ENCODE measurements at regions not wholly inside any gene's neighbourhood (a gene's known extent, or its start where the extent isn't known, plus 50 kb on each side); places are given as distances from the start of the nearest gene placed in this dataset.

- in situ Hi-C loops (cut with MboI; ENCODE audit: low pct_ligation_motif_present in 1 of 4, low pct_unique_long_range_greater_than_20kb in 1 of 4, low sequenced_read_pairs in 3 of 4), result no loop called here
- H3K9me3 ChIP-seq, result no peaks in the 10 kb centered on the region
- no peak for DNase-seq
These were observed 98.0 kb upstream of the DIAPH3 start for GRCh38 chr13:60261432-60262351.

DNA sequence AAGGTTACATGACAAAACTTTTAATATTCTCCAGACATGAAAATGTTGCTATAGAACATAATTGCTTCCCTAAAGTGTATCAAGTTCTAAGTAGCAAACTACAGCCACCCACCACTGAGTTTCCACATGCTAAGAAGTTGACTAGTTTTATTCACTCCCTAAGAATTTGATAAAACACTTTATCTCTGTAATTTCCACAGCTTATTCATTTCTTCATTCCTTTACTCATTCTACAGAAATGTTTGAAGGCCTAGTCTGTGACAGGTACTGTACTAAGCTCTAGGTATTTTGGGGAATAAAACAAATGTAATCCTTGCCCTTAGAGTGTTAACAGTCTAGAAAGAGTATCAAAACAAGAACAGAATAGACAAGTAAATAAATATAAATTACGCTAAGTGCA is 101.8 kb upstream of the DIAPH3 start:
- Histone ChIP-seq H3K27me3 (peaks cover 6% of the 10 kb centered on the region), H3K4me3 (no peak overlapping the region), H3K27ac (no peak overlapping the region), H3K4me1 (peaks cover 0 to 4% (median 0%) of the 10 kb centered on the region in 4 donors), H3K9me3 (no peaks in the 10 kb centered on the region), H3K36me3 (no peaks in the 10 kb centered on the region)
- TF ChIP-seq POLR2A (IDR thresholded peaks at IDR 0.05), result no peak
- TF ChIP-seq CTCF (IDR thresholded peaks at IDR 0.05), result no peak
- TF ChIP-seq EP300 (IDR thresholded peaks at IDR 0.05; ENCODE audit: low read depth), result no peak
- intact Hi-C loops (cut with DNase I; ENCODE audit: low total_unique reads), result no loop called here
- no peak for DNase-seq
- 88 to 97% methylated on average over 1 of the region's 1 CpG for WGBS, 2 donors (ENCODE audit: low coverage in 1 of 2)
- in situ Hi-C loops (cut with MboI; ENCODE audit: low pct_ligation_motif_present in 1 of 4, low pct_unique_long_range_greater_than_20kb in 1 of 4, low sequenced_read_pairs in 3 of 4), result no loop called here

More at GRCh38 chr13:60261432-60262351, 98.0 kb upstream of the DIAPH3 start:
- TF ChIP-seq EP300 (IDR thresholded peaks at IDR 0.05; ENCODE audit: low read depth) (no peak), CTCF (IDR thresholded peaks at IDR 0.05) (no peak), POLR2AphosphoS5 (IDR thresholded peaks at IDR 0.05) (no peak), POLR2A (IDR thresholded peaks at IDR 0.05) (no peak)
- 69 to 80% methylated on average over 6 to 12 of the region's 12 CpGs for WGBS, 2 donors (ENCODE audit: low coverage in 1 of 2)
- Histone ChIP-seq H3K36me3 (no peaks in the 10 kb centered on the region), H3K4me3 (no peak overlapping the region), H3K4me1 (no peaks in the 10 kb centered on the region), H3K27me3 (peaks cover 6% of the 10 kb centered on the region), H3K27ac (no peak overlapping the region)
- intact Hi-C loops (cut with DNase I; ENCODE audit: low total_unique reads), result no loop called here

GRCh38 chr13:60267498-60268202 is 103.9 kb upstream of the DIAPH3 start:
- no peaks in the 10 kb centered on the region for H3K36me3 ChIP-seq
- no peaks in the 10 kb centered on the region for H3K9me3 ChIP-seq
- H3K27me3 ChIP-seq, result no peaks in the 10 kb centered on the region
- 47 to 58% methylated on average over 12 to 24 of the region's 24 CpGs for WGBS, 2 donors (ENCODE audit: low coverage in 1 of 2)
- intact Hi-C loops (cut with DNase I; ENCODE audit: low total_unique reads) (no loop called here), in situ Hi-C loops (cut with MboI; ENCODE audit: low pct_ligation_motif_present in 1 of 4, low pct_unique_long_range_greater_than_20kb in 1 of 4, low sequenced_read_pairs in 3 of 4) (no loop called here)
- TF ChIP-seq POLR2AphosphoS5 (IDR thresholded peaks at IDR 0.05), result no peak
- no peak for TF ChIP-seq POLR2A (IDR thresholded peaks at IDR 0.05)
- no peak for TF ChIP-seq CTCF (IDR thresholded peaks at IDR 0.05)
- no peak for TF ChIP-seq EP300 (IDR thresholded peaks at IDR 0.05; ENCODE audit: low read depth)
- no peak overlapping the region for H3K27ac ChIP-seq
- H3K4me1 ChIP-seq, result peaks cover 0 to 4% (median 0%) of the 10 kb centered on the region in 4 donors
- H3K4me3 ChIP-seq, result peak overlapping the region; percentile 15 to 43 (median 28)
- peak; percentile 13 for DNase-seq

GRCh38 chr13:60268203-60268555 is 104.5 kb upstream of the DIAPH3 start:
- Histone ChIP-seq H3K36me3 (no peaks in the 10 kb centered on the region), H3K27me3 (no peaks in the 10 kb centered on the region), H3K4me3 (peak overlapping the region in 3 of 4 donors; percentile 24 to 43 (median 32)), H3K9me3 (no peaks in the 10 kb centered on the region), H3K27ac (no peak overlapping the region), H3K4me1 (peaks cover 0 to 4% (median 0%) of the 10 kb centered on the region in 4 donors)
- no peak for DNase-seq
- 36% methylated on average over 5 to 8 of the region's 8 CpGs for WGBS, 2 donors (ENCODE audit: low coverage in 1 of 2)
- no peak for TF ChIP-seq POLR2AphosphoS5 (IDR thresholded peaks at IDR 0.05)
- intact Hi-C loops (cut with DNase I; ENCODE audit: low total_unique reads) (no loop called here), in situ Hi-C loops (cut with MboI; ENCODE audit: low pct_ligation_motif_present in 1 of 4, low pct_unique_long_range_greater_than_20kb in 1 of 4, low sequenced_read_pairs in 3 of 4) (no loop called here)

Measured in transverse colon (tissue), 4 donors.